MCF 10A (cell line): ENCODE measurements at regions not wholly inside any gene's neighbourhood (a gene's known extent, or its start where the extent isn't known, plus 50 kb on each side); places are given as distances from the start of the nearest gene placed in this dataset.

Experiments
- BruUV-seq: library from RNA; stranded (reverse); fragments of 400-500 nt; replicated peaks from 2 replicates; lab custom pipeline; 2021; lab: Mats Ljungman, UMichigan
- CTCF ChIA-PET: fragments of 300-600 bp; sonication (Branson Sonifier 250); formaldehyde crosslinking; extraction: SDS; loops from one replicate; lab custom pipeline; 2021; ENCODE audit warnings: antibody characterized with exemption, inconsistent platforms; lab: Yijun Ruan, JAX
- POLR2A ChIA-PET: fragments of 300-600, 350-650 bp; sonication (Branson Sonifier 250); formaldehyde crosslinking; extraction: SDS; loops from one replicate; lab custom pipeline; 2020; ENCODE audit warnings: antibody characterized with exemption, inconsistent platforms; lab: Yijun Ruan, JAX
- DNase-seq: peaks from one replicate; pipeline ENCODE4 v3.0.0-alpha.2; 2018; ENCODE audit not compliant: unreplicated experiment
- H3K27ac Mint-ChIP-seq: one replicate; pipeline ENCODE4 v1.8.0; 2022; ENCODE audit warnings: mild to moderate bottlenecking, low read depth, mixed read lengths; ENCODE audit not compliant: unreplicated experiment
- H3K27me3 Mint-ChIP-seq: one replicate; pipeline ENCODE4 v1.8.0; 2022; ENCODE audit warnings: mixed read lengths; ENCODE audit not compliant: insufficient read depth, unreplicated experiment
- H3K36me3 Mint-ChIP-seq: one replicate; pipeline ENCODE4 v1.8.0; 2022; ENCODE audit warnings: mild to moderate bottlenecking, moderate library complexity, mixed read lengths; ENCODE audit not compliant: insufficient read depth, unreplicated experiment
- H3K4me1 Mint-ChIP-seq: one replicate; pipeline ENCODE4 v1.8.0; 2022; ENCODE audit warnings: mixed read lengths; ENCODE audit not compliant: insufficient read depth, unreplicated experiment
- H3K4me3 Mint-ChIP-seq: one replicate; pipeline ENCODE4 v1.8.0; 2022; ENCODE audit warnings: mild to moderate bottlenecking, moderate library complexity, mixed read lengths; ENCODE audit not compliant: unreplicated experiment
- H3K9me3 Mint-ChIP-seq: one replicate; pipeline ENCODE4 v1.8.0; 2022; ENCODE audit warnings: mixed read lengths; ENCODE audit not compliant: unreplicated experiment
- intact Hi-C: fragments of 100-400 bp; cut with micrococcal nuclease; formaldehyde crosslinking; loops from 2 replicates; pipeline ENCODE4 v1.14.1; 2022
- TF ChIP-seq, protein P1 (sequence below): fragments of 200-600 bp; IDR thresholded peaks from one replicate; pipeline ENCODE4 v1.8.0; 2022; ENCODE audit warnings: antibody characterized with exemption, mild to moderate bottlenecking; ENCODE audit not compliant: unreplicated experiment

DNA sequence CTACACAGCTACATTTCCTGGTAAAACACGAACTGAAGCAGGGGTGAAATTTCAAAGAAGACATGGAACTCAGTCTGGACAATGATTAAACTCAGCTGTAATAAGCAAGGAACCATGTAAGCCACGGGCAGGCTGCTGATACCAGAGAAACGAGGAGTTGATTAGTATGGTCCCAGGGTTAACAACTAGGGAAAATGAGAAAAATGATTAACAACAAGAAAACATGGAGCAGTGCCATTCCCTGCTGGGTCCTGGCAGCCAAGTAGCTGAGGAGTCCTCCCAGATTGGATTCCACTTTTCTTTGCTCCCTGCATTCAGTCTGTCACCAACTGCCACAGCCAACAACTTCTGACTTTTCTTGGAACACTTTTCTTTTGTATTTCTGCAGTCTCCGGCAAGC lies 517.0 kb upstream of the KLHL29 start:
- Mint-ChIP-seq H3K36me3 (no peaks in the 10 kb centered on the region), H3K27ac (no peak overlapping the region), H3K9me3 (no peaks in the 10 kb centered on the region), H3K4me3 (no peak overlapping the region), H3K27me3 (peaks cover 13% of the 10 kb centered on the region), H3K4me1 (no peaks in the 10 kb centered on the region)
- TF ChIP-seq, protein P1, sequence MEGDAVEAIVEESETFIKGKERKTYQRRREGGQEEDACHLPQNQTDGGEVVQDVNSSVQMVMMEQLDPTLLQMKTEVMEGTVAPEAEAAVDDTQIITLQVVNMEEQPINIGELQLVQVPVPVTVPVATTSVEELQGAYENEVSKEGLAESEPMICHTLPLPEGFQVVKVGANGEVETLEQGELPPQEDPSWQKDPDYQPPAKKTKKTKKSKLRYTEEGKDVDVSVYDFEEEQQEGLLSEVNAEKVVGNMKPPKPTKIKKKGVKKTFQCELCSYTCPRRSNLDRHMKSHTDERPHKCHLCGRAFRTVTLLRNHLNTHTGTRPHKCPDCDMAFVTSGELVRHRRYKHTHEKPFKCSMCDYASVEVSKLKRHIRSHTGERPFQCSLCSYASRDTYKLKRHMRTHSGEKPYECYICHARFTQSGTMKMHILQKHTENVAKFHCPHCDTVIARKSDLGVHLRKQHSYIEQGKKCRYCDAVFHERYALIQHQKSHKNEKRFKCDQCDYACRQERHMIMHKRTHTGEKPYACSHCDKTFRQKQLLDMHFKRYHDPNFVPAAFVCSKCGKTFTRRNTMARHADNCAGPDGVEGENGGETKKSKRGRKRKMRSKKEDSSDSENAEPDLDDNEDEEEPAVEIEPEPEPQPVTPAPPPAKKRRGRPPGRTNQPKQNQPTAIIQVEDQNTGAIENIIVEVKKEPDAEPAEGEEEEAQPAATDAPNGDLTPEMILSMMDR, result no peak
- intact Hi-C loops, result no loop called here
- BruUV-seq, result no TSS peak
- POLR2A ChIA-PET, result no interaction called here
- CTCF ChIA-PET, result no interaction called here
- no peak for DNase-seq

DNA sequence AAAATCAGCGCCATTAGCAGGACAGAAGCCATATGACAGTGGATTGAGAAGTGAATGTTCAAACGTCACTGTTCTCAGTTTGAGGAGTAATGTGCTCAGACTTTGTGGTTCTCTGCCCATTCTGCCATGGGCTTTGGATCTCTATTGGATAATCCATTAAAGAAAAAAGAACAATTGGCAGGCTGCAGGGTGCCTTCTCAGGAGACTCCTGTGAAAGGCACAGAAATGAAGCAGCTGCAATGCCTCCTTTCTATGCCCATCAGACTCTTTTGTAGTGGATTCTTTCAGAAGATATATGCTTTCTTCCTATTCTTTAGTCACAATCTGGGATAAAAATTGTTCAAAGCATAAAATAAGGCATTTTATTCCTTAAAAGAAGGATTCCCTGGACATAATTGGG lies 506.9 kb upstream of the KLHL29 start:
- no peaks in the 10 kb centered on the region for H3K9me3 Mint-ChIP-seq
- no peaks in the 10 kb centered on the region for H3K4me1 Mint-ChIP-seq
- CTCF ChIA-PET, result no interaction called here
- no peak for DNase-seq
- TF ChIP-seq, protein P1, result no peak
- H3K4me3 Mint-ChIP-seq, result no peak overlapping the region
- H3K36me3 Mint-ChIP-seq, result no peaks in the 10 kb centered on the region
- intact Hi-C loops, result no loop called here
- no TSS peak for BruUV-seq
- POLR2A ChIA-PET, result no interaction called here
- peaks cover 3% of the 10 kb centered on the region for H3K27me3 Mint-ChIP-seq
- H3K27ac Mint-ChIP-seq, result no peak overlapping the region

DNA sequence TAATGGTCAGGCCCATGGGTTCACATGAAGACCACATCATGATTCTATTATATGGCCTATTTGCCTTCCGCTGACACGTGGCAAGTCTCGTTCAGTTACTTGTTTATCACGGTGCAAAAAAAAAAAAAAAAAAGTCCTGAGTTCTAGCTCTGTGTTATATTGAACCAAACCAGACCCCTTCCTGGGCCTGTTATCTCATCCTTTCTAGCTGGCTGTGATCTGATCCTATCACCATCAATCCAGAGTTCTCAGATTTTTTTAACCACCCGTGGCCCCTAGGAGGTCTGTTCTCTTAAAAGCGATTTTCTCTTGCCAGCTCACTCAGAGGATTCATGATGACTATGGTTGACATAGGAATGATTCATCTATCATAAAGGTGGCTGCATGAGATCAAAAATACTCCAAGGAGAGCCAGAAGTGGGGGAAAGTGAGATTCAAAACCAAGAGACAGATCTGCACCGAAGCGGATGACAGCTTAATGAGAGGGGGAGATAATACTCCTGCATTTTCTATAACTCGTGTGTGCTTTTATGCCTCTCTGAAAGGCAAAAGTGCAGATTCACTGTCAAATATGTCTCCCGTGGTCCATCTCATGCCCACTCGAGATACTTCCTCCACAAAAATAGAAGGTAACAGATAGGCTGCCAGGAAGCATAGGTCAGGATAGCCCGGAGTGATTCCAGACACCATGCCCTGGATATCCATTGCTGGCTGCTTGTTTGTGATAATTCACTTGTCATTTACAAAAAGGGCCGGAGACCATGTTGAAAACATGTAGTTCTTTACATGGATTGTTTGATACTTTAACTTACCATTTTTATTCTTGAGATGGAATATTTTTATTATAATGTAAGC lies 505.7 kb upstream of the KLHL29 start:
- no peak for DNase-seq
- Mint-ChIP-seq H3K4me3 (no peak overlapping the region), H3K36me3 (no peaks in the 10 kb centered on the region), H3K27ac (no peak overlapping the region), H3K9me3 (no peaks in the 10 kb centered on the region), H3K4me1 (no peaks in the 10 kb centered on the region), H3K27me3 (no peaks in the 10 kb centered on the region)
- ChIA-PET POLR2A (no interaction called here), CTCF (interaction anchor here (0.6 kb wide), 1 partner anchor 20 kb away, joined by 3 read pairs; no protein-coding TSS in a partner anchor)
- intact Hi-C loops, result no loop called here
- BruUV-seq, result no TSS peak
- TF ChIP-seq, protein P1, result no peak

DNA sequence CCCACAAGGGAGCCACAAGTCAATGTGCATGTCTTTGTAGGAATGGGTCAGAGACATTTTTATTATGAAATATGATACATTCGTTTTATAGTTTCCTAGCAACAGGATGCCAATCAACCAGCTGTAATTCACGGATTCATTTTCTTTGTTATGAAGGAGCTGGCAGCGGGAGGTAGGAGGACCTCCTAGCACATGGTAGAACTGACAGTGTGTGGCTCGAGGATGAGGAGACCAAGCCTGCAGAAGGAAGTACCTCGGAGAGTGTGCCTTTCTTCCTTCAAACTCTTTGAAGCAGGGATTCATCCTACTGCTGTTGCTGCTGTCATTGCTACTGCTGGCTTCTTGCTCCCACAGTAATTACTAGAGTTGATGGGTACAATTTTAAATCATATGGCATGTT lies 504.8 kb upstream of the KLHL29 start:
- H3K27ac Mint-ChIP-seq, result no peak overlapping the region
- H3K9me3 Mint-ChIP-seq, result no peaks in the 10 kb centered on the region
- intact Hi-C loops, result no loop called here
- ChIA-PET POLR2A (no interaction called here), CTCF (no interaction called here)
- no peaks in the 10 kb centered on the region for H3K36me3 Mint-ChIP-seq
- TF ChIP-seq, protein P1, result no peak
- DNase-seq, result no peak
- no TSS peak for BruUV-seq
- no peak overlapping the region for H3K4me3 Mint-ChIP-seq
- H3K27me3 Mint-ChIP-seq, result no peaks in the 10 kb centered on the region
- no peaks in the 10 kb centered on the region for H3K4me1 Mint-ChIP-seq
